IPS-NIHi7 (cell line): ENCODE measurements at regions not wholly inside any gene's neighbourhood (a gene's known extent, or its start where the extent isn't known, plus 50 kb on each side); places are given as distances from the start of the nearest gene placed in this dataset.
"Not testable (repeated sequence)": the region's sequence is repeated elsewhere in the genome, so short reads cannot be mapped to it uniquely, and the experiment has no call there.

ENCODE experiments used
- DNase-seq: peaks from one replicate; pipeline ENCODE4 v3.0.0; 2012; ENCODE audit warnings: mixed read lengths; ENCODE audit errors: extremely low spot score

- no peak for DNase-seq
Observed at GRCh38 chr2:129404000-129404685, 575.3 kb upstream of the RAB6C start.

- no peak for DNase-seq
Observed at GRCh38 chr2:129408570-129408969, 570.9 kb upstream of the RAB6C start.

GRCh38 chr2:129417041-129417440 is 562.4 kb upstream of the RAB6C start:
- DNase-seq: not testable (repeated sequence)

- DNase-seq: no peak
Observed at GRCh38 chr2:129422028-129422427, 557.4 kb upstream of the RAB6C start.

- DNase-seq: no peak
Observed at GRCh38 chr2:129428086-129428660, 551.3 kb upstream of the RAB6C start.

- no peak for DNase-seq
Observed at GRCh38 chr2:129430911-129431310, 548.6 kb upstream of the RAB6C start.

GRCh38 chr2:129431881-129432280 is 547.6 kb upstream of the RAB6C start:
- no peak for DNase-seq

- DNase-seq: peak; percentile 4
Observed at GRCh38 chr2:129436809-129437208, 542.7 kb upstream of the RAB6C start.

- DNase-seq: peak; percentile 6
Observed at GRCh38 chr2:129437725-129438124, 541.7 kb upstream of the RAB6C start.

- peak; percentile 6 for DNase-seq
Observed at GRCh38 chr2:129438501-129439057, 540.9 kb upstream of the RAB6C start.

- DNase-seq: peak; percentile 6
Observed at GRCh38 chr2:129439406-129440302, 539.8 kb upstream of the RAB6C start.

- DNase-seq: no peak
Observed at GRCh38 chr2:129441610-129442009, 537.9 kb upstream of the RAB6C start.

GRCh38 chr2:129443235-129443864 is 536.1 kb upstream of the RAB6C start:
- peak; percentile 4 for DNase-seq

- DNase-seq: no peak
Observed at GRCh38 chr2:129443865-129444739, 535.4 kb upstream of the RAB6C start.

GRCh38 chr2:129444751-129445150 is 534.7 kb upstream of the RAB6C start:
- no peak for DNase-seq

GRCh38 chr2:129456691-129457090 is 522.8 kb upstream of the RAB6C start:
- DNase-seq: peak; percentile 8

- peak; percentile 4 for DNase-seq
Observed at GRCh38 chr2:129457277-129457818, 522.1 kb upstream of the RAB6C start.

GRCh38 chr2:129458006-129458405 is 521.5 kb upstream of the RAB6C start:
- peak; percentile 5 for DNase-seq

GRCh38 chr2:129458436-129458835 is 521.0 kb upstream of the RAB6C start:
- peak; percentile 8 for DNase-seq

GRCh38 chr2:129459200-129459876 is 520.1 kb upstream of the RAB6C start:
- peak; percentile 7 for DNase-seq
